C4-2B (cell line): ENCODE measurements at regions not wholly inside any gene's neighbourhood (a gene's known extent, or its start where the extent isn't known, plus 50 kb on each side); places are given as distances from the start of the nearest gene placed in this dataset.

ENCODE experiments used
- CTCF ChIP-seq: fragments of 450-650 bp; conservative IDR thresholded peaks from 2 replicates; pipeline ENCODE4 v1.5.1; 2017; ENCODE audit warnings: mild to moderate bottlenecking
- ZFX ChIP-seq: fragments of 450-650 bp; IDR thresholded peaks from 2 replicates; pipeline ENCODE4 v1.6.1; 2017

GRCh38 chr5:3102531-3102930, 351.1 kb upstream of the IRX2 start:
- TF ChIP-seq CTCF (no peak), ZFX (no peak)
